SU-DHL-6 (cell line): ENCODE measurements at regions not wholly inside any gene's neighbourhood (a gene's known extent, or its start where the extent isn't known, plus 50 kb on each side); places are given as distances from the start of the nearest gene placed in this dataset.

Experiments used
- EZH2phosphoT487 ChIP-seq: fragments of 200-600 bp; sonication (generic), shearing (Covaris generic); conservative IDR thresholded peaks from 2 replicates; pipeline ENCODE4 v1.6.1; 2018; ENCODE audit warnings: mild to moderate bottlenecking, antibody characterized with exemption, low read length, moderate library complexity, mixed read lengths
- TF ChIP-seq, protein P1 (sequence below): fragments of 200-600 bp; sonication (generic); IDR thresholded peaks from one replicate; pipeline ENCODE4 v1.5.1; 2017; ENCODE audit warnings: antibody characterized with exemption, mild to moderate bottlenecking, low read length, moderate library complexity; ENCODE audit not compliant: insufficient read depth, poor library complexity, severe bottlenecking

DNA sequence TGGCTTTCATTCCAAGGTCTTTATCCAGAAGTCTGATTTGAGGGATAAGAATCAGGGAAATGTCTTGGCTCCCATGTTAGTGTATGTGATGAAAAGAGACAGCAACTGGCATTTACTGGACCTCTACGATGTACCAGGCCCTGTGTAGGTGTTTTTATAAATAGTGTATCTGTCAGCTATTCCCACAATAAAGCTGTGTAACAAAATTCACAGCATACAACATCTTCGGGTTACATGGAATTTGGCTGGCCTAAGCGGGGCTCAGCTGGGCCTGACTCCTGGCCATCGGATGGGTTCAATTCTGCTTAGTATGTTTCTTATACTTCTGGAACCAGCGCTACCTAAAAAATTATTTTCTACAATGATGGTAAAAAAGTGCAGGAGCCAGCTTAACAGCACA lies 128.2 kb downstream of the SNX5 start:
- TF ChIP-seq, protein P1, sequence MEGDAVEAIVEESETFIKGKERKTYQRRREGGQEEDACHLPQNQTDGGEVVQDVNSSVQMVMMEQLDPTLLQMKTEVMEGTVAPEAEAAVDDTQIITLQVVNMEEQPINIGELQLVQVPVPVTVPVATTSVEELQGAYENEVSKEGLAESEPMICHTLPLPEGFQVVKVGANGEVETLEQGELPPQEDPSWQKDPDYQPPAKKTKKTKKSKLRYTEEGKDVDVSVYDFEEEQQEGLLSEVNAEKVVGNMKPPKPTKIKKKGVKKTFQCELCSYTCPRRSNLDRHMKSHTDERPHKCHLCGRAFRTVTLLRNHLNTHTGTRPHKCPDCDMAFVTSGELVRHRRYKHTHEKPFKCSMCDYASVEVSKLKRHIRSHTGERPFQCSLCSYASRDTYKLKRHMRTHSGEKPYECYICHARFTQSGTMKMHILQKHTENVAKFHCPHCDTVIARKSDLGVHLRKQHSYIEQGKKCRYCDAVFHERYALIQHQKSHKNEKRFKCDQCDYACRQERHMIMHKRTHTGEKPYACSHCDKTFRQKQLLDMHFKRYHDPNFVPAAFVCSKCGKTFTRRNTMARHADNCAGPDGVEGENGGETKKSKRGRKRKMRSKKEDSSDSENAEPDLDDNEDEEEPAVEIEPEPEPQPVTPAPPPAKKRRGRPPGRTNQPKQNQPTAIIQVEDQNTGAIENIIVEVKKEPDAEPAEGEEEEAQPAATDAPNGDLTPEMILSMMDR, result no peak
- no peak for TF ChIP-seq EZH2phosphoT487
